HCT116 (cell line): ENCODE measurements at regions not wholly inside any gene's neighbourhood (a gene's known extent, or its start where the extent isn't known, plus 50 kb on each side); places are given as distances from the start of the nearest gene placed in this dataset.

Experiments
- ATAC-seq: fragments of 200-7000 bp; cut with Tn5 transposase; 2 replicates; pipeline ENCODE4 v1.9.1; 2020; ENCODE audit warnings: mild to moderate bottlenecking, moderate library complexity
- BruUV-seq: library from RNA; stranded (reverse); fragments of 400-500 nt; replicated peaks from 2 replicates; lab custom pipeline; 2021; lab: Mats Ljungman, UMichigan
- CTCF ChIA-PET: fragments of 300-600 bp; sonication (Branson Sonifier 250); formaldehyde crosslinking; loops from one replicate; lab custom pipeline; 2021; ENCODE audit warnings: antibody characterized with exemption; lab: Charles Lee
- POLR2A ChIA-PET: fragments of 300-600, 350-600 bp; sonication (Branson Sonifier 250); formaldehyde crosslinking; loops from one replicate; lab custom pipeline; 2021; ENCODE audit warnings: antibody characterized with exemption; lab: Charles Lee
- RAD21 ChIA-PET, 2 experiments: fragments of 300-600 bp; sonication (Branson Sonifier 250); formaldehyde crosslinking; loops; one replicate each; lab custom pipeline; 2023; ENCODE audit warnings: low total read pairs in 2 of 2; ENCODE audit not compliant: uncharacterized antibody in 2 of 2, unreplicated experiment in 2 of 2, low non-redundant PET in 1 of 2; lab: Charles Lee
- DNase-seq: peaks from one replicate; pipeline ENCODE4 v3.0.0-alpha.2; 2010; ENCODE audit warnings: low read depth, low spot score
- H2AFZ ChIP-seq: fragments of 200-600 bp; shearing (Covaris generic), sonication (generic); 2 replicates; pipeline ENCODE4 v1.6.1; 2017; ENCODE audit warnings: low read depth, mixed run types, mixed read lengths, antibody characterized with exemption, low read length; ENCODE audit not compliant: poor library complexity, severe bottlenecking
- H3K27ac ChIP-seq: 2 replicates; pipeline ENCODE4 v1.5.1; 2012; ENCODE audit warnings: low read depth, low read length
- H3K27me3 ChIP-seq: fragments of 200-600 bp; sonication (generic); 2 replicates; pipeline ENCODE4 v1.6.1; 2016; ENCODE audit warnings: mixed run types, low read length, mixed read lengths; ENCODE audit not compliant: insufficient read depth
- H3K36me3 ChIP-seq, 2 experiments: fragments of 200-500 bp in 1 of 2; fragments of 200-600 bp in 1 of 2; sonication (Bioruptor generic) in 1 of 2; sonication (generic) in 1 of 2; 2 replicates each; pipeline versions ENCODE4 v1.5.1 to v1.6.1; 2014 to 2016; ENCODE audit warnings: low read length in 2 of 2, inconsistent platforms in 1 of 2, mixed read lengths in 1 of 2, mixed run types in 1 of 2; ENCODE audit not compliant: insufficient read depth in 2 of 2, control insufficient read depth in 1 of 2
- H3K4me1 ChIP-seq, 2 experiments: fragments of 200-600 bp in 1 of 2; sonication (generic) in 1 of 2; 2 replicates each; pipeline versions ENCODE4 v1.5.1 to v1.6.1; 2012 to 2017; ENCODE audit warnings: low read length in 2 of 2, inconsistent platforms in 1 of 2, mild to moderate bottlenecking in 1 of 2, mixed read lengths in 1 of 2, mixed run types in 1 of 2, moderate library complexity in 1 of 2; ENCODE audit not compliant: insufficient read depth in 2 of 2, control insufficient read depth in 1 of 2
- H3K4me2 ChIP-seq: fragments of 200-600 bp; sonication (generic); 2 replicates; pipeline ENCODE4 v1.6.1; 2017; ENCODE audit warnings: mixed run types, low read length, mixed read lengths
- H3K4me3 ChIP-seq, 2 experiments: fragments of 200-600 bp in 1 of 2; sonication (generic) in 1 of 2; replicated peaks in 1 of 2; 2 replicates each; pipeline ENCODE4 v1.5.1; 2011 to 2016; ENCODE audit warnings: low read length in 2 of 2, control low read depth in 1 of 2, low read depth in 1 of 2, mild to moderate bottlenecking in 1 of 2, mixed read lengths in 1 of 2, mixed run types in 1 of 2
- H3K79me2 ChIP-seq: fragments of 200-600 bp; sonication (generic); 2 replicates; pipeline ENCODE4 v1.6.1; 2017; ENCODE audit warnings: mild to moderate bottlenecking, mixed run types, low read length, moderate library complexity, mixed read lengths; ENCODE audit not compliant: insufficient read depth
- H3K9ac ChIP-seq: fragments of 200-600 bp; sonication (generic); 2 replicates; pipeline ENCODE4 v1.6.1; 2016; ENCODE audit warnings: low read length, mixed read lengths
- H3K9me2 ChIP-seq: fragments of 200-600 bp; sonication (generic), shearing (Covaris generic); 2 replicates; pipeline ENCODE4 v1.6.1; 2017; ENCODE audit warnings: mixed run types, mild to moderate bottlenecking, moderate library complexity; ENCODE audit not compliant: insufficient read depth
- H3K9me3 ChIP-seq, 2 experiments: fragments of 200-500 bp in 1 of 2; fragments of 200-600 bp in 1 of 2; sonication (Bioruptor generic) in 1 of 2; sonication (generic) in 1 of 2; 2 replicates each; pipeline ENCODE4 v1.6.1; 2014 to 2017; ENCODE audit warnings: low read length in 2 of 2, mixed read lengths in 2 of 2, inconsistent platforms in 1 of 2, low read depth in 1 of 2, mild to moderate bottlenecking in 1 of 2, mixed run types in 1 of 2, moderate library complexity in 1 of 2; ENCODE audit not compliant: control insufficient read depth in 1 of 2, insufficient read depth in 1 of 2
- H4K20me1 ChIP-seq: fragments of 200-600 bp; sonication (generic), shearing (Covaris generic); 2 replicates; pipeline ENCODE4 v1.6.1; 2017; ENCODE audit warnings: mixed run types, mild to moderate bottlenecking, moderate library complexity; ENCODE audit not compliant: insufficient read depth
- ELF1 ChIP-seq: IDR thresholded peaks from 2 replicates; pipeline ENCODE4 v1.6.1; 2012; ENCODE audit warnings: low read depth, borderline replicate concordance
- EZH2 ChIP-seq: fragments of 200-600 bp; sonication (generic); IDR thresholded peaks from 2 replicates; pipeline ENCODE4 v1.6.1; 2017; ENCODE audit warnings: antibody characterized with exemption, mixed run types
- EZH2phosphoT487 ChIP-seq: fragments of 200-600 bp; IDR thresholded peaks from 2 replicates; pipeline ENCODE4 v1.6.1; 2018; ENCODE audit warnings: antibody characterized with exemption, borderline replicate concordance
- FOSL1 ChIP-seq: IDR thresholded peaks from 2 replicates; pipeline ENCODE4 v1.6.1; 2012; ENCODE audit warnings: low read depth
- POLR2AphosphoS5 ChIP-seq: IDR thresholded peaks from 2 replicates; pipeline ENCODE4 v1.6.1; 2011; ENCODE audit warnings: mild to moderate bottlenecking, low read depth, low read length, moderate library complexity
- SP1 ChIP-seq: IDR thresholded peaks from 2 replicates; pipeline ENCODE4 v1.6.1; 2012; ENCODE audit warnings: low read depth
- SRF ChIP-seq: IDR thresholded peaks from 2 replicates; pipeline ENCODE4 v1.6.1; 2012; ENCODE audit warnings: low read depth
- ZBTB33 ChIP-seq: IDR thresholded peaks from 2 replicates; pipeline ENCODE4 v1.6.1; 2011; ENCODE audit warnings: mild to moderate bottlenecking, low read length, moderate library complexity; ENCODE audit not compliant: insufficient replicate concordance; ENCODE audit errors: extremely low read depth
- intact Hi-C: fragments of 100-400 bp; cut with micrococcal nuclease; formaldehyde crosslinking; loops from 2 replicates; pipeline ENCODE4 v1.10.0; 2022

GRCh38 chr20:53736757-53737395 lies 143.2 kb upstream of the ZNF217 start:
- no TSS peak for BruUV-seq
- H3K4me1 ChIP-seq = peaks cover 5 to 33% of the 10 kb centered on the region in 2 experiments; a peak in 2 of 4 replicates
- DNase-seq (no peak), ATAC-seq (no peak)
- H3K9me3 ChIP-seq = no peaks in the 10 kb centered on the region
- no peaks in the 10 kb centered on the region for H3K36me3 ChIP-seq
- no peak overlapping the region for H2AFZ ChIP-seq
- H3K27ac ChIP-seq = no peak overlapping the region
- no peak overlapping the region for H3K4me3 ChIP-seq
- intact Hi-C loops = loop anchor here (5.0 kb wide), 1 partner anchor 95 kb away; no protein-coding TSS in a partner anchor
- TF ChIP-seq ZBTB33 (no peak), SRF (no peak), POLR2AphosphoS5 (no peak), ELF1 (no peak), SP1 (no peak), EZH2 (no peak), EZH2phosphoT487 (no peak), FOSL1 (no peak)
- ChIA-PET RAD21 (no interaction called here), CTCF (no interaction called here), POLR2A (no interaction called here)
- no peak overlapping the region for H3K4me2 ChIP-seq
- no peak overlapping the region for H3K9ac ChIP-seq
- H3K9me2 ChIP-seq = no peaks in the 10 kb centered on the region
- no peaks in the 10 kb centered on the region for H3K27me3 ChIP-seq
- H4K20me1 ChIP-seq = no peaks in the 10 kb centered on the region
- H3K79me2 ChIP-seq = no peaks in the 10 kb centered on the region
